WI38 (cell line): ENCODE measurements at regions not wholly inside any gene's neighbourhood (a gene's known extent, or its start where the extent isn't known, plus 50 kb on each side); places are given as distances from the start of the nearest gene placed in this dataset.

Source experiments
- H3K4me3 ChIP-seq: 2 replicates; pipeline ENCODE4 v1.5.1; 2011; ENCODE audit warnings: low read depth, mild to moderate bottlenecking, control low read depth, low read length
- TF ChIP-seq, protein P1 (sequence below): IDR thresholded peaks from 2 replicates; pipeline ENCODE4 v1.5.1; 2012; ENCODE audit warnings: low read depth, mild to moderate bottlenecking, control low read depth, low read length

DNA sequence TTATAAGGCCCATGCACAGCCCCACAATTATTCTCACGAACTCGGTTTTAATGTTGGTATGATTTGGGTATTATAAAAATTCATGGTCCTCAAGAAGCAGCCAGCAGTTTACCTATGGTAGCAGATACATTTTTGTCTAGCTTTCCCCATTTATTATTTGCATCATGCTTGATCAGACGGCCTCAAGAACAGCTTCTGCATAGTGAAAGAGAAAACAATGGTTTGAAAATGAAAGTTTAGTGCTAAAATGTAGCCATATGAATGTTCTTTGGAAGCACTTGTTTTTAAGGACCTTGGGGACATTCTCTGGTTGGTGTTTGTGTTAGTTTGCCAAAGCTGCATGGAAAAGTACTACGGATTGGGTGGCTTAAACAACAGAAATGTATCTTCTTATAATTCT lies 72.4 kb upstream of the CPHXL start:
- TF ChIP-seq, protein P1, sequence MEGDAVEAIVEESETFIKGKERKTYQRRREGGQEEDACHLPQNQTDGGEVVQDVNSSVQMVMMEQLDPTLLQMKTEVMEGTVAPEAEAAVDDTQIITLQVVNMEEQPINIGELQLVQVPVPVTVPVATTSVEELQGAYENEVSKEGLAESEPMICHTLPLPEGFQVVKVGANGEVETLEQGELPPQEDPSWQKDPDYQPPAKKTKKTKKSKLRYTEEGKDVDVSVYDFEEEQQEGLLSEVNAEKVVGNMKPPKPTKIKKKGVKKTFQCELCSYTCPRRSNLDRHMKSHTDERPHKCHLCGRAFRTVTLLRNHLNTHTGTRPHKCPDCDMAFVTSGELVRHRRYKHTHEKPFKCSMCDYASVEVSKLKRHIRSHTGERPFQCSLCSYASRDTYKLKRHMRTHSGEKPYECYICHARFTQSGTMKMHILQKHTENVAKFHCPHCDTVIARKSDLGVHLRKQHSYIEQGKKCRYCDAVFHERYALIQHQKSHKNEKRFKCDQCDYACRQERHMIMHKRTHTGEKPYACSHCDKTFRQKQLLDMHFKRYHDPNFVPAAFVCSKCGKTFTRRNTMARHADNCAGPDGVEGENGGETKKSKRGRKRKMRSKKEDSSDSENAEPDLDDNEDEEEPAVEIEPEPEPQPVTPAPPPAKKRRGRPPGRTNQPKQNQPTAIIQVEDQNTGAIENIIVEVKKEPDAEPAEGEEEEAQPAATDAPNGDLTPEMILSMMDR, result no peak
- H3K4me3 ChIP-seq, result no peak overlapping the region

GRCh38 chr16:75801307-75801706 lies 75.0 kb upstream of the CPHXL start:
- TF ChIP-seq, protein P1, result no peak

GRCh38 chr16:75803753-75804152 lies 77.5 kb upstream of the CPHXL start:
- TF ChIP-seq, protein P1, result no peak
- H3K4me3 ChIP-seq, result no peak overlapping the region

More at GRCh38 chr16:75801307-75801706, 75.0 kb upstream of the CPHXL start:
- H3K4me3 ChIP-seq, result no peak overlapping the region

DNA sequence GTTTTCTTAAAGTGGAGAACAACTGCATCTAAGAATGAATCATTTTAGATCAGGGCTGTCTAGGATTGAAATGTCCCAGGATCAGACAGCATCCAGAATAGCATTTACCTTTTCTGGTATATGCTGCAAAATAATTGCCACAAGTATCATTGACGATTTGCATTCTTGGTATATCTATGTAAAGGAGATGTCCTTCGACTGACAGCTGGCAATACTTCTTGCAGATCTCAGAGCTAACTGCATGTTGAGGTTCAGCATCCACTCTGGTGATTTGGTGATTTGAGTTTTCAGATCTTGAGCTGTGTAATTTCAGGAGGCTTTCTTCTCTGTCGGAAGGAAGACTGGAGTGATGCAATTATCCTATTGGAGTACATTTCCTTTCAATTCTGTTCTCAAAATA lies 78.1 kb upstream of the CPHXL start:
- TF ChIP-seq, protein P1, result no peak
- H3K4me3 ChIP-seq, result no peak overlapping the region

- TF ChIP-seq, protein P1, result no peak
- H3K4me3 ChIP-seq, result no peak overlapping the region
Observed at GRCh38 chr16:75805946-75806345, 79.7 kb upstream of the CPHXL start.

DNA sequence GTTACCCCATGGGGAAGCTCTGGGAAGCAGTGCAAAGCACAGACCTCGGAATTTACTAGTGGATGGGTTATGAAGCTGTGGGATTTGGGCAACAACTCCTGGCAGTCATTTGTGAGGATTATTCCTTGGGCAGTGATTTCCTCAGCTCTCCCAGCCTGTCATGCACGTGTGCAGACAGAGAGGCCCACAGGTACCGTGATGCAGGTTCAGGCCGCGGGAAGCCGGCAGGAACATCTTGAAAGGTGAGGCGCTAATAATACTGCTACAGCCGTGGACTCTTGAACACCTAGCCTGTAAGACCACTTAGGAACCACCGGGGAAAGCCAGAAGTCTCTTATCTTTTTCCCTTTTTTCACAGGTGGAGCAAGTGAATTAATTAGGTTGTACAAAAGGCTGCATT lies 80.2 kb upstream of the CPHXL start:
- H3K4me3 ChIP-seq, result no peak overlapping the region
- TF ChIP-seq, protein P1, result no peak

DNA sequence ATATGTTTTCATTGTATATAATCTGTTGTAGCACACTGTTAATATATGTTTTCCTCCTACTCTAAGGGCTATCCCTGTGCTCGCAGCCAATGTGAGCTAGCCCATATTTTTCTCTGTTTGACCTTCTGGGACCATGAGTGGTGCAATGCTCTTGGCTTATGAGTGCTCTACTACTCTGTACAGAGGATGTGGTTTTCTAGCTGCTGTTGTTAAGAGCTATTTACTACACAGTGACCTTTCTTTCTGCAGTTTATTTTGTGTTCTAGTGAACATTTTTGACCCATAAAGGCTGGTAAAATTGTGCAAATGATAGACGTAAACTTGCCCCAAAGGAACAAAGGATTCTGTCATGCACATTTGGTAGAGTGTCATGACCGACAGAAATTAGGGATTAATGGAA lies 84.1 kb upstream of the CPHXL start:
- H3K4me3 ChIP-seq, result no peak overlapping the region
- TF ChIP-seq, protein P1, result no peak
